H1 (cell line): ENCODE measurements at regions not wholly inside any gene's neighbourhood (a gene's known extent, or its start where the extent isn't known, plus 50 kb on each side); places are given as distances from the start of the nearest gene placed in this dataset.

Experiments used
- KDM4A ChIP-seq: IDR thresholded peaks from one replicate; pipeline ENCODE4 v1.7.1; 2012; ENCODE audit warnings: low read depth, mild to moderate bottlenecking, moderate library complexity, low read length, inconsistent platforms; ENCODE audit not compliant: severe bottlenecking
- RFX5 ChIP-seq: IDR thresholded peaks from 2 replicates; pipeline ENCODE4 v1.6.1; 2011; ENCODE audit warnings: low read depth, low read length, improper control_type of control experiment, borderline replicate concordance
- RNF2 ChIP-seq: fragments of 200-900, 300-1000 bp; sonication (generic); IDR thresholded peaks from 2 replicates; pipeline ENCODE4 v1.7.1; 2016; ENCODE audit warnings: borderline replicate concordance, low read depth, mild to moderate bottlenecking, antibody characterized with exemption, low read length; ENCODE audit not compliant: poor library complexity, severe bottlenecking; ENCODE audit errors: missing control alignments
- YY1 ChIP-seq: IDR thresholded peaks from 2 replicates; pipeline ENCODE4 v1.6.1; 2011; ENCODE audit warnings: low read depth, mild to moderate bottlenecking, low read length
- ZNF274 ChIP-seq: IDR thresholded peaks from 2 replicates; pipeline ENCODE4 v1.7.0; 2012; ENCODE audit warnings: low read length, borderline replicate concordance; ENCODE audit errors: extremely low read depth
- TF ChIP-seq, protein P1 (sequence below), 3 experiments: IDR thresholded peaks; 1 replicate in 2 of 3; 2 replicates in 1 of 3; pipeline versions ENCODE4 v1.5.1 to v1.6.1; 2011; ENCODE audit warnings: low read length in 3 of 3, mild to moderate bottlenecking in 3 of 3, inconsistent platforms in 2 of 3, low read depth in 1 of 3, moderate library complexity in 1 of 3; ENCODE audit not compliant: insufficient read depth in 1 of 3; ENCODE audit errors: control extremely low read depth in 1 of 3

DNA sequence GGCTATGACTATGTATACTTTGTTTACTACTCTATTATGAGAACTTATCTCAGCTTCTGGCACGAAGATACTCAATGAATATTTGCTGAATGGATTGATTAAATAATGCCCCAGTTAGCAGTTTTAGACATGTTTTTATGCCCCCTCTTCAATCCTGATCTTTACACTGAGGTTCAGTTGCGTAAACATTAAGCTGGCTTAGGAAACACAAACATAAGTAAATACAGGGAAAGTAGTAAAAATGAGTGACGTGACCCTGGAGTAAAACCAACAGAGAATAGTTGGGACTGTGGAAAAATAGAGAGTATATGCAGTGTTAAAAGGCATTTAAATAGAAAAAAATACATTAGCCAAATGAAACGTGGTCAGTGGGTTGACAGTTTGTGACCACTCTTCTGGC is 387.0 kb upstream of the ACTRT1 start (continued):
- TF ChIP-seq, protein P1, sequence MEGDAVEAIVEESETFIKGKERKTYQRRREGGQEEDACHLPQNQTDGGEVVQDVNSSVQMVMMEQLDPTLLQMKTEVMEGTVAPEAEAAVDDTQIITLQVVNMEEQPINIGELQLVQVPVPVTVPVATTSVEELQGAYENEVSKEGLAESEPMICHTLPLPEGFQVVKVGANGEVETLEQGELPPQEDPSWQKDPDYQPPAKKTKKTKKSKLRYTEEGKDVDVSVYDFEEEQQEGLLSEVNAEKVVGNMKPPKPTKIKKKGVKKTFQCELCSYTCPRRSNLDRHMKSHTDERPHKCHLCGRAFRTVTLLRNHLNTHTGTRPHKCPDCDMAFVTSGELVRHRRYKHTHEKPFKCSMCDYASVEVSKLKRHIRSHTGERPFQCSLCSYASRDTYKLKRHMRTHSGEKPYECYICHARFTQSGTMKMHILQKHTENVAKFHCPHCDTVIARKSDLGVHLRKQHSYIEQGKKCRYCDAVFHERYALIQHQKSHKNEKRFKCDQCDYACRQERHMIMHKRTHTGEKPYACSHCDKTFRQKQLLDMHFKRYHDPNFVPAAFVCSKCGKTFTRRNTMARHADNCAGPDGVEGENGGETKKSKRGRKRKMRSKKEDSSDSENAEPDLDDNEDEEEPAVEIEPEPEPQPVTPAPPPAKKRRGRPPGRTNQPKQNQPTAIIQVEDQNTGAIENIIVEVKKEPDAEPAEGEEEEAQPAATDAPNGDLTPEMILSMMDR (IDR thresholded peaks at IDR 0.05; ENCODE audit: control extremely low read depth in 1 of 3, insufficient read depth in 1 of 3, low read depth in 1 of 3, low read length in 3 of 3) = no peak
- TF ChIP-seq ZNF274 (no peak), KDM4A (no peak), RFX5 (no peak), RNF2 (no peak), YY1 (no peak)
